ENCODE measurements at regions not wholly inside any gene's neighbourhood (a gene's known extent, or its start where the extent isn't known, plus 50 kb on each side); places are given as distances from the start of the nearest gene placed in this dataset.
A peak's percentile ranks its signal among the peaks of the same experiment; 100 is the strongest.

DNA sequence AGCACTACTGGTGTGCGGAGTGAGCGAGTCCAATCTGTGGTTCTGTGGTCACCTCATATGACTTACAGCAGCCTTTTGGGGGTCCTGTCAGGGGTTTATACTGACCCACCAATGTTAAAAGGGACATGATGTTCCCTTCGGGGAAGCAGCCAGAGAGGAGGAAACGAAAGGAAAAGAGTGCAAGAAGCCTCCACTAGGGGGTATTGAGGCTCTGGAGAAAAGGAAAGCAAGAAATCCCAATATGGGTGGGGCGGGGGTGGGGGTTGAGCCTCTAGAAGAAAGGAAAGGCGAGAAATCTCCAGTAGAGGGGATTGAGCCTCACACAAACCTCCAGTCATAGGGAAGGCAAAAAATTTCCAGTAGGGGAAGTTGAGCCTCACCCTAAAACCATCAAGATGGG lies 249.3 kb upstream of the ECI2 start:
- TF ChIP-seq, protein P1, sequence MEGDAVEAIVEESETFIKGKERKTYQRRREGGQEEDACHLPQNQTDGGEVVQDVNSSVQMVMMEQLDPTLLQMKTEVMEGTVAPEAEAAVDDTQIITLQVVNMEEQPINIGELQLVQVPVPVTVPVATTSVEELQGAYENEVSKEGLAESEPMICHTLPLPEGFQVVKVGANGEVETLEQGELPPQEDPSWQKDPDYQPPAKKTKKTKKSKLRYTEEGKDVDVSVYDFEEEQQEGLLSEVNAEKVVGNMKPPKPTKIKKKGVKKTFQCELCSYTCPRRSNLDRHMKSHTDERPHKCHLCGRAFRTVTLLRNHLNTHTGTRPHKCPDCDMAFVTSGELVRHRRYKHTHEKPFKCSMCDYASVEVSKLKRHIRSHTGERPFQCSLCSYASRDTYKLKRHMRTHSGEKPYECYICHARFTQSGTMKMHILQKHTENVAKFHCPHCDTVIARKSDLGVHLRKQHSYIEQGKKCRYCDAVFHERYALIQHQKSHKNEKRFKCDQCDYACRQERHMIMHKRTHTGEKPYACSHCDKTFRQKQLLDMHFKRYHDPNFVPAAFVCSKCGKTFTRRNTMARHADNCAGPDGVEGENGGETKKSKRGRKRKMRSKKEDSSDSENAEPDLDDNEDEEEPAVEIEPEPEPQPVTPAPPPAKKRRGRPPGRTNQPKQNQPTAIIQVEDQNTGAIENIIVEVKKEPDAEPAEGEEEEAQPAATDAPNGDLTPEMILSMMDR (IDR thresholded peaks at IDR 0.05) = 0 out of 2 replicates have a peak, but pooled peaks have one; percentile 15
- Mint-ChIP-seq H3K36me3 (ENCODE audit: low read depth) (peaks cover 29% of the 10 kb centered on the region), H3K4me1 (ENCODE audit: low read depth) (peaks cover 27% of the 10 kb centered on the region), H3K27ac (no peak overlapping the region), H3K4me3 (no peak overlapping the region), H3K9me3 (peaks cover 37% of the 10 kb centered on the region), H3K27me3 (ENCODE audit: insufficient read depth) (peaks cover 1% of the 10 kb centered on the region)
- DNase-seq = no peak

DNA sequence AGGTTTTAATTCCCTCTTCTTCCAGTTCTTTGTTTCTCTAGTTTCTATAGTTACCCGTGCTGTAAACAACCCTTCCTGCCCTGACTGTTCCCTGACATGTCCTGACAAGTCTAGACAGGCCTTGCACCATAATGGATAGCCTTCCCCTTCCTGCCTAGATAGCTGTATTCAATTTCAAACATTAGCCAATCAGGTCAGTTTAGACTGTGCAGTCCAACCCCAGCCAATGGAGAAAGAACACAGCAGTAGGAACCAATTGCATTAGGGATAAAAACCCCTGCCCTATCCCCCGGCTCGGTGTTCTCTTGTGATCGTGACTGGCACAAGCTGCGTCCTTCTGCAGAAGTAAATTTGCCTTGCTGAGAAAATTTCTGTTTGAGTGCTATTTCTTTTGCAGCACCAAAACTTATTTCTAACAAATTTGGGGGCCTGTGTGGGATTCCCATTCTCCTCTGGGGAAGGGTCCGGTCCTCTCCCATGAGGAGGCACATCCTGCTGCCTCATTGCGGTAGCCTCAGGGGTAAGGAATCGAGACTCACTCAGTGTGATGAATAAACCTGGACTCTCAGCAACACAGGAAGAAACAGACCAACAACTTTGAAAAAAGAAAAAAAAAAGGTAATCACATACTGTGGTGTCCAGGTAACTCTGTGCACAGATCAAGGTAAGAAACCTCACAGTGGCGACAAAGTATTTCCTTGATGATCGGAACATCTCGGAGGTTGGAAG lies 248.7 kb upstream of the ECI2 start:
- TF ChIP-seq, protein P1 (IDR thresholded peaks at IDR 0.05) = no peak
- Mint-ChIP-seq H3K36me3 (ENCODE audit: low read depth) (peaks cover 29% of the 10 kb centered on the region), H3K4me1 (ENCODE audit: low read depth) (peaks cover 26% of the 10 kb centered on the region), H3K9me3 (peaks cover 37% of the 10 kb centered on the region), H3K27me3 (ENCODE audit: insufficient read depth) (peaks cover 1% of the 10 kb centered on the region), H3K4me3 (no peak overlapping the region), H3K27ac (no peak overlapping the region)
- no peak for DNase-seq

DNA sequence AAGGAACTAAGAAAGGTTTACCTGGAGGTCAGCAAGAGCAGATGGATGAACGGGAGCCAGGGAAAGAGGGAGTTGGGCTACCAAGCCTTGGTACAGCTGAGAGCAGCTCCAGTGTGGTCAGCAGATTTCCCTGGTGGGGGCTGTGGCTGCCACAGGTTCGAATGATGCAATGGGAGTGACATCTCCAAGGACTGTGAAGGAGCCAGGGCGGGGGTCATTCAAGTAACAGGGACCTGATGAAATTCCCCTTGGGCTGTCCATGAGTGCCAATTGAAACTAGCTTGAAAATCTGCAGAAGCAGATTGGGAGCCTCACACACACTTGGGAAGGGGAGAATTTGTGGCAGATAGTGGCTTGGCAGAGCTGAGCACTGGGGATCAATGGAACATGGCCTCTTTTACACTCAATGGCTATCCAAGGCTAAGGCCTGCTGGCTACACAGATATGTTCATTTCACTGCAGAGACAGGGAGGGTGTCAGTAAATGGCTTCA lies 247.0 kb upstream of the ECI2 start:
- peaks cover 12% of the 10 kb centered on the region for H3K4me1 Mint-ChIP-seq (ENCODE audit: low read depth)
- H3K9me3 Mint-ChIP-seq = peaks cover 37% of the 10 kb centered on the region
- no peak overlapping the region for H3K27ac Mint-ChIP-seq
- peaks cover 29% of the 10 kb centered on the region for H3K36me3 Mint-ChIP-seq (ENCODE audit: low read depth)
- no peak overlapping the region for H3K4me3 Mint-ChIP-seq
- peaks cover 1% of the 10 kb centered on the region for H3K27me3 Mint-ChIP-seq (ENCODE audit: insufficient read depth)
- DNase-seq = no peak
- TF ChIP-seq, protein P1 (IDR thresholded peaks at IDR 0.05) = no peak

DNA sequence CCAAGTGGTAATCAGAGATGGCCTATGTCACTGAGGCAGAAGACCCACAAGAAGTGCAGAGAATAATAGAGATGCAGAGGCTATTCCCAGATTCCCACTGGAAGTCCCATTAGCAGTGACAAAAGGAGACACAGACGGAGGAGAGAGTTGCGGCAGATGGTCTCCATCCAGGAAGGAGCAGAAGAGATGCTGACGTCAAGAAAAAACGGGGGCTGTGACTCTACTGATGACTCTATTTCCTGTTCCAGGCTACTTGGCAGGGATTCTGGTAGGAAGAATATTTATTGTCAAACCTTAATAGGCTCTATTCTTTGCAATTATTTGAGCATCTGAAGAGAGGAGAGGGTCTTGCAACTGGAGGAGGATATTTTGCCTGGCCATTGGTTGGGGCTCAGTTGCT lies 246.0 kb upstream of the ECI2 start:
- peaks cover 3% of the 10 kb centered on the region for H3K27me3 Mint-ChIP-seq (ENCODE audit: insufficient read depth)

DNA sequence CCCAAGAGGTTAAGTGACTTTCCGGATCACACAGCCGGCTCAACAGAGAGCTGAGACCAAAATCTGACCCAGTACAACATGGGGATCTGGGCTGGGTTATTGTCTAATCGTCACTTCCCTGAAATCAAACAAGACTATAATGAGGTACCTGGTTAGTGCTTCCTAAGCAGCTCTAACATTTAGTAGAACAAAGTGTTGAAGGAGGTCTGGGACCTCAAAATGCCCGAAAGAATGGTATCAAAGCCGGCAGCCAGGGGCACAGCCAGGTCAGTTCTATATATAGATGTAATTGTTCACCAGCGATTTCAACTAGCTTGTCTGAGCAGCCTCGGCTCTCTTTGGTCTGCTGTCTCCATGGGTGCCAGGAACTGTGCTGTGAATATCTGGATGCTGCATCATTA lies 245.5 kb upstream of the ECI2 start:
- Mint-ChIP-seq H3K9me3 (peaks cover 37% of the 10 kb centered on the region), H3K27me3 (ENCODE audit: insufficient read depth) (peaks cover 3% of the 10 kb centered on the region), H3K36me3 (ENCODE audit: low read depth) (peaks cover 29% of the 10 kb centered on the region), H3K4me1 (ENCODE audit: low read depth) (peaks cover 12% of the 10 kb centered on the region), H3K4me3 (no peak overlapping the region), H3K27ac (no peak overlapping the region)
- DNase-seq = no peak
- TF ChIP-seq, protein P1 (IDR thresholded peaks at IDR 0.05) = no peak

More for the DNA sequence above, 246.0 kb upstream of the ECI2 start:
- DNase-seq = no peak
- Mint-ChIP-seq H3K4me1 (ENCODE audit: low read depth) (peaks cover 12% of the 10 kb centered on the region), H3K4me3 (no peak overlapping the region), H3K27ac (0 out of 2 replicates have a peak overlapping the region, but pooled peaks have one; percentile 2), H3K36me3 (ENCODE audit: low read depth) (peaks cover 29% of the 10 kb centered on the region), H3K9me3 (peaks cover 37% of the 10 kb centered on the region)
- TF ChIP-seq, protein P1 (IDR thresholded peaks at IDR 0.05) = no peak
